ENCODE measurements at regions not wholly inside any gene's neighbourhood (a gene's known extent, or its start where the extent isn't known, plus 50 kb on each side); places are given as distances from the start of the nearest gene placed in this dataset.

GRCh38 chr12:123077298-123078119 is 73.4 kb downstream of the PITPNM2 start:
- no peak for DNase-seq (ENCODE audit: low read depth in 2 of 2)

- DNase-seq (ENCODE audit: low read depth in 2 of 2), result peak; percentile 35 to 56
Measured at GRCh38 chr12:123076604-123077297, 74.1 kb downstream of the PITPNM2 start.

- peak; percentile 69 to 72 for DNase-seq (ENCODE audit: low read depth in 2 of 2)
Measured at GRCh38 chr12:123075646-123076171, 75.2 kb downstream of the PITPNM2 start.

GRCh38 chr12:123075087-123075645 is 75.7 kb downstream of the PITPNM2 start:
- no peak for DNase-seq (ENCODE audit: low read depth in 2 of 2)

- no peak for DNase-seq (ENCODE audit: low read depth in 2 of 2)
Measured at GRCh38 chr12:123073962-123074801, 76.7 kb downstream of the PITPNM2 start.

- no peak for DNase-seq (ENCODE audit: low read depth in 2 of 2)
Measured at GRCh38 chr12:123073292-123073691, 77.6 kb downstream of the PITPNM2 start.

- DNase-seq (ENCODE audit: low read depth in 2 of 2), result no peak
Measured at GRCh38 chr12:123071857-123072256, 79.0 kb downstream of the PITPNM2 start.

GRCh38 chr12:123071099-123071800 is 79.6 kb downstream of the PITPNM2 start:
- no peak for DNase-seq (ENCODE audit: low read depth in 2 of 2)

GRCh38 chr12:123070267-123071081 is 80.4 kb downstream of the PITPNM2 start:
- DNase-seq (ENCODE audit: low read depth in 2 of 2), result no peak

- no peak for DNase-seq (ENCODE audit: low read depth in 2 of 2)
Measured at GRCh38 chr12:123069436-123070266, 81.2 kb downstream of the PITPNM2 start.

GRCh38 chr12:123067654-123068053 is 83.2 kb downstream of the PITPNM2 start:
- no peak for DNase-seq (ENCODE audit: low read depth in 2 of 2)

- DNase-seq (ENCODE audit: low read depth in 2 of 2), result no peak
Measured at GRCh38 chr12:123066384-123066710, 84.5 kb downstream of the PITPNM2 start.

- no peak for DNase-seq (ENCODE audit: low read depth in 2 of 2)
Measured at GRCh38 chr12:123065676-123066383, 85.1 kb downstream of the PITPNM2 start.

GRCh38 chr12:123064885-123065619 is 84.6 kb downstream of the ARL6IP4 start:
- no peak for DNase-seq (ENCODE audit: low read depth in 2 of 2)

GRCh38 chr12:123064366-123064765 is 83.9 kb downstream of the ARL6IP4 start:
- DNase-seq (ENCODE audit: low read depth in 2 of 2), result no peak

GRCh38 chr12:123063535-123063934 is 83.1 kb downstream of the ARL6IP4 start:
- no peak for DNase-seq (ENCODE audit: low read depth in 2 of 2)

GRCh38 chr12:123062681-123063486 is 82.4 kb downstream of the ARL6IP4 start:
- no peak for DNase-seq (ENCODE audit: low read depth in 2 of 2)
